Adrenal gland (tissue), 9 donors: ENCODE measurements at regions not wholly inside any gene's neighbourhood (a gene's known extent, or its start where the extent isn't known, plus 50 kb on each side); places are given as distances from the start of the nearest gene placed in this dataset.

Source experiments
- DNase-seq, 7 donors: peaks; one replicate each; pipeline ENCODE4 v3.0.0-alpha.2; 2019 to 2020
- H3K27ac ChIP-seq, 5 donors: fragments of 200-600 bp; sonication (generic) in 4 of 5; 1 replicate in 3 of 5; 2 replicates in 2 of 5; pipeline versions ENCODE4 v1.5.1 to v1.8.0; 2016 to 2020; ENCODE audit warnings: mild to moderate bottlenecking in 1 of 5
- H3K27me3 ChIP-seq: fragments of 200-600 bp; 2 replicates; pipeline ENCODE4 v1.8.0; 2021
- H3K36me3 ChIP-seq, 2 donors: fragments of 200-600 bp; replicated peaks in 1 of 2; 1 replicate in 1 of 2; 2 replicates in 1 of 2; pipeline versions ENCODE4 v1.5.1 to v1.8.0; 2018 to 2022
- H3K4me1 ChIP-seq, 2 donors: fragments of 200-600 bp; replicated peaks in 1 of 2; 1 replicate in 1 of 2; 2 replicates in 1 of 2; pipeline versions ENCODE4 v1.5.1 to v1.8.0; 2018 to 2021
- H3K4me3 ChIP-seq, 4 donors: fragments of 200-600 bp; sonication (generic) in 3 of 4; one replicate each; pipeline ENCODE4 v1.5.1; 2016 to 2018
- H3K9me3 ChIP-seq, 3 donors: fragments of 200-600 bp; sonication (generic) in 1 of 3; replicated peaks in 1 of 3; 1 replicate in 2 of 3; 2 replicates in 1 of 3; pipeline versions ENCODE4 v1.5.1 to v1.8.0; 2016 to 2021
- POLR2A ChIP-seq, 2 donors: fragments of 450-650 bp; IDR thresholded peaks; one replicate each; pipeline ENCODE4 v1.6.1; 2017; ENCODE audit warnings: antibody characterized with exemption in 2 of 2, mild to moderate bottlenecking in 2 of 2, moderate library complexity in 1 of 2
- WGBS, 4 donors: extraction: QIAGEN DNeasy Blood & Tissue Kit in 2 of 4; methylation state at CpG; one replicate each; pipeline versions ENCODE4 v1.1.5 to v1.1.7; 2013 to 2017; 5-methylcytosine and 5-hydroxymethylcytosine counted together
- intact Hi-C, 2 donors: fragments of 100-400 bp; cut with DNase I; formaldehyde crosslinking; loops; one replicate each; pipeline versions ENCODE4 v1.14.1 to v1.15.0; 2022 to 2023
- TF ChIP-seq, protein P1 (sequence below), 6 experiments: fragments of 450-650 bp in 4 of 6; fragments of 200-600 bp in 2 of 6; sonication (generic) in 1 of 6; IDR thresholded peaks; 1 replicate in 5 of 6; 2 replicates in 1 of 6; pipeline versions ENCODE4 v1.5.1 to v1.8.0; 2016 to 2021; ENCODE audit warnings: antibody characterized with exemption in 6 of 6, mild to moderate bottlenecking in 2 of 6, moderate library complexity in 1 of 6
- donor health status: healthy with polysubstance abuse.
- donor health status: Bipolar disorder and iron deficiency.
- donor health status: DM: yes; HTN: yes; CAD: no.
- donor health status: DM: no; HTN: no; CAD: no.
- donor health status: DM: no; HTN: no; CAD: no.

DNA sequence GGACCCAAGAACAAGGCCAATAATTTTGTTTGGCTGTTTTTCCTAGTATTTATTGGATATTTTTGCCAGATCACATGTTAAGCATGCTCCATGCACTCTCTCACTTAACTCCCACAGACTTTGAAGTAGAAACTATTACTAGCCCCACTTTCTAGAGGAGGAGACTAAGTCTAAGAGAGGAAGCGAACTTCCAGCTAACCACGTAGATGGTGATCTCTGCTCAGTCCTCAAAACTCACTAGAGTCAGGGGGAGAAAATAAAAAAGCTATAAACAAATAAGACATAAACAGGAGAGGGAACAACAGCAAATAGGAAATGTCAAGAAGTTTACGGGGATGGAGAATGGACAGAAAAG lies 481.0 kb upstream of the PROK2 start:
- Histone ChIP-seq H3K9me3 (no peaks in the 10 kb centered on the region), H3K27me3 (no peaks in the 10 kb centered on the region), H3K4me1 (peaks cover 15 to 24% of the 10 kb centered on the region in 2 donors), H3K27ac (no peak overlapping the region), H3K4me3 (no peak overlapping the region), H3K36me3 (no peaks in the 10 kb centered on the region)
- 53 to 77% (median 75%) methylated on average over 3 of the region's 3 CpGs for WGBS, 4 donors
- DNase-seq = no peak
- TF ChIP-seq, protein P1, sequence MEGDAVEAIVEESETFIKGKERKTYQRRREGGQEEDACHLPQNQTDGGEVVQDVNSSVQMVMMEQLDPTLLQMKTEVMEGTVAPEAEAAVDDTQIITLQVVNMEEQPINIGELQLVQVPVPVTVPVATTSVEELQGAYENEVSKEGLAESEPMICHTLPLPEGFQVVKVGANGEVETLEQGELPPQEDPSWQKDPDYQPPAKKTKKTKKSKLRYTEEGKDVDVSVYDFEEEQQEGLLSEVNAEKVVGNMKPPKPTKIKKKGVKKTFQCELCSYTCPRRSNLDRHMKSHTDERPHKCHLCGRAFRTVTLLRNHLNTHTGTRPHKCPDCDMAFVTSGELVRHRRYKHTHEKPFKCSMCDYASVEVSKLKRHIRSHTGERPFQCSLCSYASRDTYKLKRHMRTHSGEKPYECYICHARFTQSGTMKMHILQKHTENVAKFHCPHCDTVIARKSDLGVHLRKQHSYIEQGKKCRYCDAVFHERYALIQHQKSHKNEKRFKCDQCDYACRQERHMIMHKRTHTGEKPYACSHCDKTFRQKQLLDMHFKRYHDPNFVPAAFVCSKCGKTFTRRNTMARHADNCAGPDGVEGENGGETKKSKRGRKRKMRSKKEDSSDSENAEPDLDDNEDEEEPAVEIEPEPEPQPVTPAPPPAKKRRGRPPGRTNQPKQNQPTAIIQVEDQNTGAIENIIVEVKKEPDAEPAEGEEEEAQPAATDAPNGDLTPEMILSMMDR (IDR thresholded peaks at IDR 0.05) = no peak
- TF ChIP-seq POLR2A (IDR thresholded peaks at IDR 0.05) = no peak
- intact Hi-C loops = loop anchor here in 1 of 2 donors (10.0 kb wide), 1 partner anchor 391 kb away; no protein-coding TSS in a partner anchor

DNA sequence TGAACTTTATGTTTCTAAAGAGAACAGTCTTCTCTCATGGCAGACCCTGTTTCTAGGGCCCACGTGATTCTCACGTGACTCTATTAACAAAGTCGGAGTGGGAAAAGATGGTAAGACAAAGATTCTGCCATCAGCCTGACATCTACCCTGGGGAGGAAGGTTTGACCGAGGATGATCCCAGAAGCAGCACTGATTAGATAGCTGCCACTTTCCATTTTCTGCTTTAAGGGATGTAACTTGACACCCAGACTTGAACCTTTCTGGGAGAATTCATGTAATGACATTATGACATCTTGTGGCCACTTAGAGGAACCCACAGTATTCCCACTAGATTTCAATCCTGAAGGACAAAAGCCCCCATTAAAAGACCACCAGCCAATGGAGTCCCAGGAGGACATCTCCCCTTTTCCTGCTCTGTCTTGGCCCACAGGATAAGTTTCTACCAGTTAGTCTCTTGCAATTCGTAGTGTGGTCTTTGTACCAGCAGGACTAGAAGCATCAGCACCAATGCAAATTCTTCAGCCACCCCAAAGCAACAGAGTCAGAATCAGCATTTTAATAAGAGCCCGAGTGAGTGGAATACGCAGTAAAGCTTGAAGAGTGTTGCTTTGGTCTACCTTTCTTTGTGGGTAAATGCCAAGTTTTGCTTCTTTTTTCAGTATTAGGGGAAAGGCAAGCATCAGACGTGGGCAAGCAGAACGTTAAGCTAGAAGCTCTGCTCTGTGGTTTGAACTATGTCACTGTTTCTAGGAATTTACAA lies 480.5 kb upstream of the PROK2 start:
- no peaks in the 10 kb centered on the region for H3K27me3 ChIP-seq
- WGBS, 4 donors = 70 to 73% (median 71%) methylated on average over 9 of the region's 9 CpGs
- no peak overlapping the region for H3K4me3 ChIP-seq
- TF ChIP-seq, protein P1 (IDR thresholded peaks at IDR 0.05) = peak in 5 of 6 experiments; percentile 14 to 43 (median 27)
- no peak for TF ChIP-seq POLR2A (IDR thresholded peaks at IDR 0.05)
- no peaks in the 10 kb centered on the region for H3K9me3 ChIP-seq
- intact Hi-C loops = loop anchor here in 1 of 2 donors (10.0 kb wide), 1 partner anchor 391 kb away; no protein-coding TSS in a partner anchor
- peaks cover 10 to 18% of the 10 kb centered on the region in 2 donors for H3K4me1 ChIP-seq
- H3K27ac ChIP-seq = no peak overlapping the region
- no peaks in the 10 kb centered on the region for H3K36me3 ChIP-seq
- no peak for DNase-seq

DNA sequence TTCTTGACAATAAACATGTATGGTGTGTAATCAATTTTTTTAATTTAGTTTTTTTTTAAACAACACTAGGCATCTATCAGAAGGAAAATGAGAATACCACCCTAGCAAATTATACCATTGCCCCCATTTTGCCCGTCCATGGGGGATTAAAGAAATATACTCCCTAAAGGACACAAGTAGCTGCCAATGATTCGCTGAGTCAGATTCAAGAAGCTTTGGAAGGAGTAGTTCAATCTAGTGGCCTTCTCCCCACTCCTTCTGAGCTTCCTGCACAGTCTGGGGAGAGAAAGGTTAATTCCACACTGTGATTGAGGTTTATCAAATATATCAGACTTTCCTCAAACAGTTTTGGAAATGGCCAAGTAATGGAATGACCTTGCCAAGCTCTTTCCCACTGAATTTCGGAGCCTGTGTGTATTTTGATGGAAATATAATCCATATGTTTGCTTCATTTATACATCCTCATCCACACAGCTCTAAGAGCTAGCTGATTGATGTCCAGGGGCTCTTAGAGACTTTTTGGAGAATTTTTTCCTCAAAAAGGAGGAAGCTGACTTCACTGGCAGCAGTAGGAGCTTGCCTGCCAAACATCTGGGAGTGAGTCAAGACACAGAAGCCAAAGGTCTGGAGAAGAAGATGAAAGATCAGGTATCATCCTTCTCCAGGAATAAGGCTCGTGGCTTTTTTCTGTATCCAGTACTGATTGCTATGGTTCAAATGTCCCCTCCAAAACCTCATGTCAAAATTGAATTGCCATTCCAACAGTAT lies 478.5 kb upstream of the PROK2 start:
- intact Hi-C loops = loop anchor here in 1 of 2 donors (10.0 kb wide), 1 partner anchor 389 kb away; no protein-coding TSS in a partner anchor
- Histone ChIP-seq H3K36me3 (no peaks in the 10 kb centered on the region), H3K4me1 (peaks cover 0 to 8% of the 10 kb centered on the region in 2 donors), H3K9me3 (no peaks in the 10 kb centered on the region), H3K27ac (no peak overlapping the region), H3K4me3 (no peak overlapping the region), H3K27me3 (no peaks in the 10 kb centered on the region)
- 75 to 85% (median 80%) methylated on average over 4 of the region's 4 CpGs for WGBS, 4 donors
- no peak for DNase-seq
- no peak for TF ChIP-seq POLR2A (IDR thresholded peaks at IDR 0.05)

DNA sequence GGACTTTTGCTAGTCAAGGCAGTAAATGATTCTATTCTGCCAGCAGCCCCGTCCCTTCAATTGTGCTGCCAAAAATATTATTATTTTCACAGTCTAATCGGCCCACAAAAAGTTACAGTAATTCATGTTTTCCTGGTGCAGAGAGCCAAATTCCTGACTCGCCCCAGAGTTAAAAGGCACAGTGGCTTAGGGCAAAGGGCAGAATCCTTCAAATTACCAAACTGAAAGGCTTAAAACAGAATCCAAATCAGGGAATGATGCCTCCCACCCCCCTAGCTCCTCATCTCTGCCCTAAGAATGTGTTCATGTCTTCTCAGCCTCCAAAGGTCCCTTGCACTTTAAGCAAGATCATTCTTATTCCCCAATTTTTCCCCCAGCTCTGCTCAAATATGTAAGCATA lies 477.8 kb upstream of the PROK2 start:
- no peak overlapping the region for H3K4me3 ChIP-seq
- H3K9me3 ChIP-seq = no peaks in the 10 kb centered on the region
- H3K36me3 ChIP-seq = no peaks in the 10 kb centered on the region
- H3K27ac ChIP-seq = no peak overlapping the region
- no peaks in the 10 kb centered on the region for H3K27me3 ChIP-seq
- no peak for DNase-seq
- peaks cover 0 to 8% of the 10 kb centered on the region in 2 donors for H3K4me1 ChIP-seq
- no peak for TF ChIP-seq POLR2A (IDR thresholded peaks at IDR 0.05)
- 39 to 60% (median 48%) methylated on average over 3 of the region's 3 CpGs for WGBS, 4 donors
- intact Hi-C loops = loop anchor here in 1 of 2 donors (10.0 kb wide), 1 partner anchor 388 kb away; no protein-coding TSS in a partner anchor
